Sigmoid colon (tissue), 6 donors: ENCODE measurements at regions not wholly inside any gene's neighbourhood (a gene's known extent, or its start where the extent isn't known, plus 50 kb on each side); places are given as distances from the start of the nearest gene placed in this dataset.

Experiments
- DNase-seq: peaks from one replicate; pipeline ENCODE4 v3.0.0-alpha.2; 2019
- H3K27ac ChIP-seq, 4 donors: fragments of 200-600 bp; sonication (generic); one replicate each; pipeline ENCODE4 v1.5.1; 2016 to 2019; ENCODE audit warnings: mild to moderate bottlenecking in 1 of 4
- H3K27me3 ChIP-seq, 3 donors: fragments of 200-600 bp; sonication (generic); one replicate each; pipeline ENCODE4 v1.5.1; 2019; ENCODE audit warnings: mild to moderate bottlenecking in 1 of 3
- H3K36me3 ChIP-seq, 4 donors: fragments of 200-600 bp; sonication (generic); one replicate each; pipeline ENCODE4 v1.5.1; 2016 to 2019
- H3K4me1 ChIP-seq, 4 donors: fragments of 200-600 bp; sonication (generic); one replicate each; pipeline ENCODE4 v1.5.1; 2017 to 2019
- H3K4me3 ChIP-seq, 4 donors: fragments of 200-600 bp; sonication (generic); one replicate each; pipeline ENCODE4 v1.5.1; 2017 to 2019; ENCODE audit warnings: mild to moderate bottlenecking in 2 of 4, moderate library complexity in 1 of 4
- H3K9me3 ChIP-seq, 4 donors: fragments of 200-600 bp in 3 of 4; sonication (generic) in 3 of 4; one replicate each; pipeline versions ENCODE4 v1.5.1 to v1.6.1; 2013 to 2019
- CTCF ChIP-seq, 4 experiments: fragments of 450-650 bp in 3 of 4; fragments of 200-600 bp in 1 of 4; IDR thresholded peaks; one replicate each; pipeline ENCODE4 v1.5.1; 2016 to 2019; ENCODE audit warnings: antibody characterized with exemption in 4 of 4, mild to moderate bottlenecking in 3 of 4, moderate library complexity in 2 of 4
- EP300 ChIP-seq, 4 donors: sonication (generic); formaldehyde crosslinking; IDR thresholded peaks; one replicate each; pipeline ENCODE4 v1.6.1; 2017; ENCODE audit warnings: antibody characterized with exemption in 4 of 4
- POLR2A ChIP-seq, 2 donors: fragments of 450-650 bp; IDR thresholded peaks; one replicate each; pipeline ENCODE4 v1.6.1; 2016; ENCODE audit warnings: antibody characterized with exemption in 2 of 2, mild to moderate bottlenecking in 2 of 2, moderate library complexity in 2 of 2
- POLR2AphosphoS5 ChIP-seq, 4 donors: sonication (generic); formaldehyde crosslinking; IDR thresholded peaks; one replicate each; pipeline ENCODE4 v1.6.1; 2017; ENCODE audit warnings: antibody characterized with exemption in 4 of 4
- WGBS, 2 donors: extraction: QIAGEN DNeasy Blood & Tissue Kit; methylation state at CpG; one replicate each; pipeline ENCODE4 v1.1.7; 2013; 5-methylcytosine and 5-hydroxymethylcytosine counted together
- intact Hi-C: fragments of 100-400 bp; cut with DNase I; formaldehyde crosslinking; loops from one replicate; pipeline ENCODE4 v1.15.1; 2023
- donor health status: healthy with polysubstance abuse.
- donor health status: healthy.

- H3K4me3 ChIP-seq = no peak overlapping the region
- H3K9me3 ChIP-seq = no peaks in the 10 kb centered on the region
- WGBS, 2 donors = 60 to 64% methylated on average over 11 of the region's 11 CpGs
- DNase-seq = no peak
- intact Hi-C loops = no loop called here
- no peaks in the 10 kb centered on the region for H3K27me3 ChIP-seq
- peaks cover 0 to 51% (median 39%) of the 10 kb centered on the region in 4 donors for H3K4me1 ChIP-seq
- TF ChIP-seq POLR2A (IDR thresholded peaks at IDR 0.05) (no peak), CTCF (IDR thresholded peaks at IDR 0.05) (no peak), POLR2AphosphoS5 (IDR thresholded peaks at IDR 0.05) (peak in 1 of 4 donors; percentile 16), EP300 (IDR thresholded peaks at IDR 0.05) (no peak)
- no peaks in the 10 kb centered on the region for H3K36me3 ChIP-seq
- peak overlapping the region in 3 of 4 donors; percentile 14 to 58 (median 39) for H3K27ac ChIP-seq
These were observed 101.9 kb upstream of the COL5A1 start for GRCh38 chr9:134539586-134540194.

GRCh38 chr9:134540276-134541096 lies 101.1 kb upstream of the COL5A1 start:
- no peaks in the 10 kb centered on the region for H3K27me3 ChIP-seq
- H3K4me1 ChIP-seq = peaks cover 0 to 50% (median 38%) of the 10 kb centered on the region in 4 donors
- no peak for DNase-seq
- intact Hi-C loops = no loop called here
- whole genome bisulfite sequencing, 2 donors = 70 to 79% methylated on average over 19 of the region's 19 CpGs
- TF ChIP-seq POLR2A (IDR thresholded peaks at IDR 0.05) = no peak
- TF ChIP-seq EP300 (IDR thresholded peaks at IDR 0.05) = no peak
- no peak for TF ChIP-seq CTCF (IDR thresholded peaks at IDR 0.05)
- TF ChIP-seq POLR2AphosphoS5 (IDR thresholded peaks at IDR 0.05) = no peak
- no peak overlapping the region for H3K4me3 ChIP-seq
- H3K9me3 ChIP-seq = no peaks in the 10 kb centered on the region
- H3K36me3 ChIP-seq = no peaks in the 10 kb centered on the region
- H3K27ac ChIP-seq = peak overlapping the region in 1 of 4 donors; percentile 14

GRCh38 chr9:134541097-134541747 lies 100.4 kb upstream of the COL5A1 start:
- Histone ChIP-seq H3K27me3 (no peaks in the 10 kb centered on the region), H3K4me3 (no peak overlapping the region), H3K9me3 (no peaks in the 10 kb centered on the region), H3K36me3 (no peaks in the 10 kb centered on the region), H3K27ac (no peak overlapping the region), H3K4me1 (peaks cover 0 to 50% (median 37%) of the 10 kb centered on the region in 4 donors)
- TF ChIP-seq EP300 (IDR thresholded peaks at IDR 0.05) (no peak), POLR2AphosphoS5 (IDR thresholded peaks at IDR 0.05) (no peak)
- WGBS, 2 donors = 90 to 92% methylated on average over 24 of the region's 24 CpGs
- no peak for DNase-seq
- intact Hi-C loops = no loop called here

GRCh38 chr9:134544388-134545214 lies 97.0 kb upstream of the COL5A1 start:
- Histone ChIP-seq H3K27me3 (no peaks in the 10 kb centered on the region), H3K4me1 (peaks cover 0 to 31% (median 24%) of the 10 kb centered on the region in 4 donors), H3K27ac (peak overlapping the region; percentile 57 to 80 (median 66)), H3K9me3 (no peaks in the 10 kb centered on the region), H3K4me3 (no peak overlapping the region), H3K36me3 (no peaks in the 10 kb centered on the region)
- intact Hi-C loops = loop anchor here (5.0 kb wide), 1 partner anchor 87 kb away; no protein-coding TSS in a partner anchor
- peak; percentile 82 for DNase-seq
- 67 to 75% methylated on average over 26 of the region's 26 CpGs for WGBS, 2 donors
- no peak for TF ChIP-seq CTCF (IDR thresholded peaks at IDR 0.05)
- peak in 3 of 4 donors; percentile 34 to 51 (median 47) for TF ChIP-seq POLR2AphosphoS5 (IDR thresholded peaks at IDR 0.05)
